Suprapubic skin (tissue), 4 donors: ENCODE measurements at regions not wholly inside any gene's neighbourhood (a gene's known extent, or its start where the extent isn't known, plus 50 kb on each side); places are given as distances from the start of the nearest gene placed in this dataset.

Source experiments
- POLR2A ChIP-seq, 2 donors: fragments of 450-650 bp; IDR thresholded peaks; one replicate each; pipeline ENCODE4 v1.6.1; 2017; ENCODE audit warnings: antibody characterized with exemption in 2 of 2, mild to moderate bottlenecking in 2 of 2, moderate library complexity in 2 of 2
- POLR2AphosphoS5 ChIP-seq, 3 donors: sonication (generic); formaldehyde crosslinking; IDR thresholded peaks; one replicate each; pipeline ENCODE4 v1.6.1; 2017; ENCODE audit warnings: antibody characterized with exemption in 3 of 3
- TF ChIP-seq, protein P1 (sequence below), 2 donors: fragments of 200-600 bp in 1 of 2; fragments of 450-650 bp in 1 of 2; sonication (generic) in 1 of 2; IDR thresholded peaks; one replicate each; pipeline ENCODE4 v1.5.1; 2016 to 2019; ENCODE audit warnings: antibody characterized with exemption in 2 of 2, mild to moderate bottlenecking in 1 of 2, moderate library complexity in 1 of 2

DNA sequence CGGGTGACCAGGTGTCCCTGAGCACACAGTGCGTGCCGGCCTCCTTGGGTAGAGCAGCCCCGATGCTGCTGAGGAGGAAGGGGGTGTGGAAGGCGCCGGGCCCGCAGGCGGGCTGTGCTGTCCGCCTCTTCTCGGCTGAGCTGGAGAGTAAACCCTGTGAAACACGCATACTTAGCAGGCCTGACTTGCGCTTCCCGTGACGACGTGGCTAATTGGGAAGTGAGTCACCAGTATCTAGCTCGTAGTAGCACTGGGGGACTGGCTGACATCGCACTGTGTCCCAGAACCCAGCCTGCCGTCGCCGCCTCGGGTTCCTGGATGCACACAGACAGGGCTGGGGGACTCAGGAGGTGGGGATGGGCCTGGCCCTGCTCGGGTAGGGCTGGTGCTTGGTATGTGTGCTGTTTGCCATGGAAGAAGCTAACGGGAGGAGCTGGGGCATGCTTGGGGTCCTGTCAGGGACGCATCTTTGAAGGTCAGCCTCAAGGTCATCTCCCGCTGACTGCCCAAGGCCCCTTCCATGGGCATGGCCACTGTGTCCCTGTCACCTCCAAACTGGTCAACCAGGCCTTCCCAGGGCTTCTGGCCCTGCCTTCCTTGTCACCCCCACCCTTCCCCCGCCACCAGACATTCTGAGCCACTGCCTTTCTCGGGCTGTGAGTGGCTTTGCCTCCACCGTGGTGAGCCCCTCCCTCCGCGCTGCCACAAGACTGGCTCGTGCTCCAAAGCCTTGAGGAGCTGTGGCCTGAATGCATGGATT lies 1327.0 kb downstream of the BRD1 start:
- TF ChIP-seq, protein P1, sequence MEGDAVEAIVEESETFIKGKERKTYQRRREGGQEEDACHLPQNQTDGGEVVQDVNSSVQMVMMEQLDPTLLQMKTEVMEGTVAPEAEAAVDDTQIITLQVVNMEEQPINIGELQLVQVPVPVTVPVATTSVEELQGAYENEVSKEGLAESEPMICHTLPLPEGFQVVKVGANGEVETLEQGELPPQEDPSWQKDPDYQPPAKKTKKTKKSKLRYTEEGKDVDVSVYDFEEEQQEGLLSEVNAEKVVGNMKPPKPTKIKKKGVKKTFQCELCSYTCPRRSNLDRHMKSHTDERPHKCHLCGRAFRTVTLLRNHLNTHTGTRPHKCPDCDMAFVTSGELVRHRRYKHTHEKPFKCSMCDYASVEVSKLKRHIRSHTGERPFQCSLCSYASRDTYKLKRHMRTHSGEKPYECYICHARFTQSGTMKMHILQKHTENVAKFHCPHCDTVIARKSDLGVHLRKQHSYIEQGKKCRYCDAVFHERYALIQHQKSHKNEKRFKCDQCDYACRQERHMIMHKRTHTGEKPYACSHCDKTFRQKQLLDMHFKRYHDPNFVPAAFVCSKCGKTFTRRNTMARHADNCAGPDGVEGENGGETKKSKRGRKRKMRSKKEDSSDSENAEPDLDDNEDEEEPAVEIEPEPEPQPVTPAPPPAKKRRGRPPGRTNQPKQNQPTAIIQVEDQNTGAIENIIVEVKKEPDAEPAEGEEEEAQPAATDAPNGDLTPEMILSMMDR (IDR thresholded peaks at IDR 0.05), result no peak
- TF ChIP-seq POLR2A (IDR thresholded peaks at IDR 0.05), result no peak
- TF ChIP-seq POLR2AphosphoS5 (IDR thresholded peaks at IDR 0.05), result no peak
